ENCODE measurements at regions not wholly inside any gene's neighbourhood (a gene's known extent, or its start where the extent isn't known, plus 50 kb on each side); places are given as distances from the start of the nearest gene placed in this dataset.

DNA sequence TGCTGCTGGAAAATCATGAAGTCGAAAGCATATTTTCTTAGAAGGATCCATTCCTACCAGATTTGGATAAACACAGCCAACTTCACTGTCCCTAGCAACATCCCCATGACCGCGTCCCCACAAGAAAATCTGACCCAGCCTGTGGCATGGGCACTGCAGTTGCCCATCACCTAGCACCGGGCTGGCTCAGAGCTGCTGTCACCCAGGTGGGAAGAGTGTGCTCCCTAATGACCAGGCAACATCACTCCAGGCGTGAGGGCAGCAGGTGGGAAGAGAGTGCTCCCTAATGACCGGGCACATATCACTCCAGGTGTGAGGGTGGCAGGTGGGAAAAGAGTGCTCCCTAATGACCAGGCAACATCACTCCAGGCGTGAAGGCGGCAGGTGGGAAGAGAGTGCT, 238.0 kb downstream of the TBXT start:
- DNase-seq (ENCODE audit: low spot score): no peak

DNA sequence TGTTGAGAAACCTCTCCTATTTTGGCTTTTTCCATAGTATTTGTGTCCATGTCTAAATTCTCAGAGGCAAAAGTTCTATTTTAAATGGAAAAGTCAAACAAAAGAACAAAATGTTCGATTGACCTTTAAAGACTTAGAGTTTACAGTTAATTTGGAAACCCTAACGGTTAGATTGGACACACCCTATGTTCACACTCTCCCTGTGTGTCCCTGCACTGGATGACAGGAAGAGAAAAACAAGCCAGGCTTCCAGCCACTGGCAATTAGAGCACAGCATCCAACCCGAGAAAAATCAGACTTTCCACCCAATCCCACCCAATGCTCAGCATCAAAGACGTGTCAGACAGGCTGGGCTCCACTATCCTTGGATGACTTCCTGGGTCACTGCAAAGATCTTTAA, 241.3 kb downstream of the TBXT start:
- no peak for DNase-seq (ENCODE audit: low spot score)
- TF ChIP-seq, protein P1, sequence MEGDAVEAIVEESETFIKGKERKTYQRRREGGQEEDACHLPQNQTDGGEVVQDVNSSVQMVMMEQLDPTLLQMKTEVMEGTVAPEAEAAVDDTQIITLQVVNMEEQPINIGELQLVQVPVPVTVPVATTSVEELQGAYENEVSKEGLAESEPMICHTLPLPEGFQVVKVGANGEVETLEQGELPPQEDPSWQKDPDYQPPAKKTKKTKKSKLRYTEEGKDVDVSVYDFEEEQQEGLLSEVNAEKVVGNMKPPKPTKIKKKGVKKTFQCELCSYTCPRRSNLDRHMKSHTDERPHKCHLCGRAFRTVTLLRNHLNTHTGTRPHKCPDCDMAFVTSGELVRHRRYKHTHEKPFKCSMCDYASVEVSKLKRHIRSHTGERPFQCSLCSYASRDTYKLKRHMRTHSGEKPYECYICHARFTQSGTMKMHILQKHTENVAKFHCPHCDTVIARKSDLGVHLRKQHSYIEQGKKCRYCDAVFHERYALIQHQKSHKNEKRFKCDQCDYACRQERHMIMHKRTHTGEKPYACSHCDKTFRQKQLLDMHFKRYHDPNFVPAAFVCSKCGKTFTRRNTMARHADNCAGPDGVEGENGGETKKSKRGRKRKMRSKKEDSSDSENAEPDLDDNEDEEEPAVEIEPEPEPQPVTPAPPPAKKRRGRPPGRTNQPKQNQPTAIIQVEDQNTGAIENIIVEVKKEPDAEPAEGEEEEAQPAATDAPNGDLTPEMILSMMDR (IDR thresholded peaks at IDR 0.05; ENCODE audit: extremely low read depth, missing control alignments): no peak

More for the DNA sequence above, 238.0 kb downstream of the TBXT start:
- TF ChIP-seq, protein P1 (IDR thresholded peaks at IDR 0.05; ENCODE audit: extremely low read depth, missing control alignments): no peak

DNA sequence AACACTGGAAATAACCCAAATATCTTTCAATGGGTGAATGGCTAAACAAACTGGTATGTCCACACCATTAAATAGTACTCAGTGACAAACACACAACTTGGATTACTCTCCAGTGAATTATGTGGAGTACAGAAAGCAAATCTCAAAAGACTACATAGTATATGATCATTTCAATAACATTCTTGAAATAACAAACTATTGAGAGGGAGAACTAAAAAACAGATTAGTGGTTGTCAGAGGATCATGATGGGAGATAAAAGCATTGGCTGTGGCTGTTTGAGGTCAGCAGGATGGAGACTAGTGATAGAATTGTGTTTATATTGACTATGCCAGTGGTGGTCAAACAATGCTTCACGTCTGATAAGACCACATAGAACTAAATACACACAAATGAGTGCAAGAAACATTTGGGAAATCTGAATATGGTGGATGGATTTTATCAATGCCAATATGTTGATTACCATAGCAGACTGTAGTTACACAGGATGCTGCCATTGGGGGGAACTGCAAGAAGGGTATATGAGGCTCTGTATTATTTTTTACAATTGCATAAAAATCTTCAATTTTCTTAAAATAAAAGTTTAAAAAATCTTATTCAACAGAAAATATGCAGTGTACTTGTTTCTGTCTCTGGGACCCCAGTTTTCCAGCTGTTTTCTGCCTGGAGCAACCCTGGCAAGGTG, 242.0 kb downstream of the TBXT start:
- TF ChIP-seq, protein P1 (IDR thresholded peaks at IDR 0.05; ENCODE audit: extremely low read depth, missing control alignments): no peak
- no peak for DNase-seq (ENCODE audit: low spot score)

DNA sequence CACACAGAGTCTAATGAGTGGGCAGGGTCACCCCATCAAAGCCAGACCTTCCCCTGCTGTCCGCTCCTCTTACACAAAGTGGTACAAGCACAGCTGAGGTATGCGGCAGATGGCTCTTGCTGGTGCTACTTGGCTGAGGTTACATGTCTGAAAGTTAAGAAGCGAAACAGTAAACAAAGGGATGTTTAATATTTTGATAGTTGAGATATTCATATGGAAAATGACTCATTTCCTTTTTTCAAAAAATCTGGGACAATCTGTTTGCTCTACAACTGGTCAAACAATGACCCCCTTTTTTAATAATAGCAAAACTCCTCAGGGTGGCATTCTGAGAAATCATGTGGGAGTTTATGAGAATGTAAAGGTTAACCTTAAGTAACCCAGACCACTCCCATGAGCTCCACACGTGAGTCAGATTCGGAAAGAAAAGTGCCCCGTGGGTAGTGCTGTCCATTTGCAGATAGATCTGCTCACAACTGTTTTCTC, 245.3 kb downstream of the TBXT start:
- TF ChIP-seq, protein P1 (IDR thresholded peaks at IDR 0.05; ENCODE audit: extremely low read depth, missing control alignments): no peak
- DNase-seq (ENCODE audit: low spot score): no peak

DNA sequence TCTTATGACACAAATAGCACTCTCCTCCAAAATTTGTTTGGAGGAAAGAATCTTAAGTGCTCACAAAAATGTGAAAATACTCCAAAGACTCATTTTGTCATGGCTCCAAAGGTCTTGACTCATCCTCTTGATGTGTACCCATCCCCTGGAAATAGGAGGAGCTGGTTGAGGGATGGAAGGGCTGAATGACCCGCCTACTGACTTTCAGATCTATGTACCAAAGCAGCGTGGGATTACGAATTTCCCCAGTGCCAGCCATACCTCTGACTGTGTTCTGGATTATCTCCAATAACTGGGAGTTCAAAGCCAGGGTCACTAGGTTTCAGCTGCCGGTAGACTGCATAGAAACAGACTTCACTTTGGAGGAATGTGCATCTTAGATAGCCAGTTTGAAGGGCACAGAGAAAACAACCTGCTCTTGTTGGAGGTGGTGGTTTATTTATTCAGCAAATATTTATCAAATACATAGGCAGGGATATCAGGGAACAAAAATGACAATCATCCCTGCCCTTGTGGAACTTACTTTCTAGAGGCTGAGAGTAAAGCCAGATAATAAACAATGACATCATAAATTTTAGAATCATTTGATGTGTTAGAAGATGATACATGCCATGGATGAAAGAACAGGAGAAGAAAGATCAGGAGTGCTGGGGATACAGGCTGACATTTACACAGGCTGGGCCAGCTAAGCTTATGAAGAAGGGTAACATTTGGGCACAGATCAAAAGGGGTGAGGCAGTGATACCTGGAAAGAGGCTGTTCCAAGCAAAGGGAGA, 246.6 kb downstream of the TBXT start:
- TF ChIP-seq, protein P1 (IDR thresholded peaks at IDR 0.05; ENCODE audit: extremely low read depth, missing control alignments): no peak
- DNase-seq (ENCODE audit: low spot score): no peak

DNA sequence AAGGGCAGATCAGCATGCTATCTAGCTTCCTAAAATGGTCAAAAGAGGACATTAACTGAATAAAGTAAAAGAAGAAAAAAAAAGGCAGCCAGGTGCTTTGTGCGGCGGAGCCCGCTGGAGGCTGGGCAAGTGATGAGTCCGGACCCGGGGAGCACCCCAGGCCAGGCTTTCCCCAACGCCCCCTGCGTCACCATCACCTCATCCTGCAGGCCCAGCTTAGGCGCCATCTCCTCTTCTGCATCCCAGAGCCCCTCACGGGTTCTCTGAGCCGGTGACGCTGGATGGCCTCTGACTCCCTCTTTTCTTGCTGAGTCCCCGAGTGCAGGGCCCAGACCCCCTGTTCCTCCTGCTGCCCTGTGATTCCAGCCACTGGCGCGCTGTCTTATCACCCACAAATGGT, 250.1 kb downstream of the TBXT start:
- TF ChIP-seq, protein P1 (IDR thresholded peaks at IDR 0.05; ENCODE audit: extremely low read depth, missing control alignments): no peak
- no peak for DNase-seq (ENCODE audit: low spot score)

All from GM20000 (cell line).